ENCODE measurements at regions not wholly inside any gene's neighbourhood (a gene's known extent, or its start where the extent isn't known, plus 50 kb on each side); places are given as distances from the start of the nearest gene placed in this dataset.

DNA sequence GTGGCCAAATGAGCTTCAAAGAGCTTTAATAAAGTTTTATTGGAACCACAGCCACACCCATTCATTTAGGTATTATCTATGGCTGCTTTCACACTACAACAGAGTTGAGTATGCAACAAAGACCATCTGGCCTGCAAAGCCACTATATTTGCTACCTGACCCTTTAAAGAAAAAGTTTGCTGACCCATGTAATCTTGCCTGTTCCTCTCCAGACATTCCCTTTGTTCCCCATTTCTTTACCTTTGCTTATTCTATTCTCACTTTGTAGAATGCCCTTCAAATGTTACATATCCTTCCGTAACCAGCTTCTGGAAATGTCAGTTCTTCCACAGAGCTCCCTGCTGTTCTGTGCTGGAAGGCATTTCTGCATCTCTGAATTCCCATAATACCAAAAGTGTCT is 320.2 kb downstream of the TLE1 start:
- 91 to 100% methylated on average over 1 of the region's 1 CpG for WGBS, 2 donors (ENCODE audit: low coverage in 1 of 2)
- no peaks in the 10 kb centered on the region for H3K27me3 ChIP-seq
- H3K27ac ChIP-seq = no peak overlapping the region
- no peak for ATAC-seq
- no peaks in the 10 kb centered on the region for H3K36me3 ChIP-seq
- TF ChIP-seq EP300 (IDR thresholded peaks at IDR 0.05) (no peak), POLR2A (IDR thresholded peaks at IDR 0.05) (no peak), POLR2AphosphoS5 (IDR thresholded peaks at IDR 0.05) (no peak)
- TF ChIP-seq, protein P1, sequence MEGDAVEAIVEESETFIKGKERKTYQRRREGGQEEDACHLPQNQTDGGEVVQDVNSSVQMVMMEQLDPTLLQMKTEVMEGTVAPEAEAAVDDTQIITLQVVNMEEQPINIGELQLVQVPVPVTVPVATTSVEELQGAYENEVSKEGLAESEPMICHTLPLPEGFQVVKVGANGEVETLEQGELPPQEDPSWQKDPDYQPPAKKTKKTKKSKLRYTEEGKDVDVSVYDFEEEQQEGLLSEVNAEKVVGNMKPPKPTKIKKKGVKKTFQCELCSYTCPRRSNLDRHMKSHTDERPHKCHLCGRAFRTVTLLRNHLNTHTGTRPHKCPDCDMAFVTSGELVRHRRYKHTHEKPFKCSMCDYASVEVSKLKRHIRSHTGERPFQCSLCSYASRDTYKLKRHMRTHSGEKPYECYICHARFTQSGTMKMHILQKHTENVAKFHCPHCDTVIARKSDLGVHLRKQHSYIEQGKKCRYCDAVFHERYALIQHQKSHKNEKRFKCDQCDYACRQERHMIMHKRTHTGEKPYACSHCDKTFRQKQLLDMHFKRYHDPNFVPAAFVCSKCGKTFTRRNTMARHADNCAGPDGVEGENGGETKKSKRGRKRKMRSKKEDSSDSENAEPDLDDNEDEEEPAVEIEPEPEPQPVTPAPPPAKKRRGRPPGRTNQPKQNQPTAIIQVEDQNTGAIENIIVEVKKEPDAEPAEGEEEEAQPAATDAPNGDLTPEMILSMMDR (IDR thresholded peaks at IDR 0.05) = no peak
- H3K4me1 ChIP-seq = no peaks in the 10 kb centered on the region
- H3K9me3 ChIP-seq = peaks cover 0 to 29% (median 0%) of the 10 kb centered on the region in 3 donors
- no peak overlapping the region for H3K4me3 ChIP-seq

GRCh38 chr9:81363916-81364480 is 325.3 kb downstream of the TLE1 start:
- H3K27me3 ChIP-seq = no peaks in the 10 kb centered on the region
- H3K27ac ChIP-seq = no peak overlapping the region
- TF ChIP-seq, protein P1 (IDR thresholded peaks at IDR 0.05) = no peak
- TF ChIP-seq POLR2A (IDR thresholded peaks at IDR 0.05) (no peak), POLR2AphosphoS5 (IDR thresholded peaks at IDR 0.05) (no peak), EP300 (IDR thresholded peaks at IDR 0.05) (no peak)
- no peaks in the 10 kb centered on the region for H3K36me3 ChIP-seq
- no peak overlapping the region for H3K4me3 ChIP-seq
- no peak for ATAC-seq
- no peaks in the 10 kb centered on the region for H3K4me1 ChIP-seq
- peaks cover 0 to 33% (median 0%) of the 10 kb centered on the region in 3 donors for H3K9me3 ChIP-seq
- 85 to 93% methylated on average over 3 of the region's 6 CpGs for WGBS, 2 donors (ENCODE audit: low coverage in 1 of 2)

DNA sequence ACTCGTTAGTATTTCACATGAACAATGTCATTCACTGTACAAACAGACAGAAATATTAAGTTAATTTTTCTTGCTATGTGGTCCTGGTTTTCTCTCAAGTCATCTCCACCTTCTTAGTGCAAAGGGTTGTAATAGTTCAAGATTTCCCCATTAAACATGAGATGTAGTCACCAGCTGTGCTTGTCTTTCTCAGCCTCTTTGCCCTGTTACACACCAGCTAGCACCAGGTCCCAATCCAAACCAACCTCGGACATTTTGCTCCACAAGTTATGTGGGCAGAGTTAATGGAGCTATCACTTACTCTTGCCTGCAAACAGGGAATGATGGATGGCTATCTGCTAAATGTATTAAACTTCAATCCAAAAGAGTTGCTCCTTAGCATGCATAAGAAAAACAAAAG is 328.1 kb downstream of the TLE1 start:
- H3K27ac ChIP-seq = no peak overlapping the region

DNA sequence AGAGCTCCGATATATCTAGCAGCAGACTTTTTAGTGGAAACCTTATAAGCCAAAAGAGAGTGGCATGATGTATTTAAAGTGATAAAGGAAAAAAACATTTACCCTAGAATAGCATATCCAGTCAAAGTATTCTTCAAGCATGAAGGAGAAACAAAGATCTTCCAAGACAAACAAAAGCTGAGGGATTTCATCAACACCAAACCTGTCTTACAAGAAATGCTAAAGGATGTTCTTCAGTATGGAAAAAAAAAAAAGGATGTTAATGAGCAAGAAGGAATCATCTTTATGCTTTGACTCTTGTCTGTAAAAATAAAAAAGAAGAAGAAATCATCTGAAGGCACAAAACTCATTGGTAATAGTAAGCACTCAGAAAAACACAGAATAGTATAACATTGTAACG is 338.2 kb downstream of the TLE1 start:
- no peaks in the 10 kb centered on the region for H3K4me1 ChIP-seq
- WGBS, 2 donors (ENCODE audit: low coverage in 1 of 2) = 84 to 96% methylated on average over 2 of the region's 2 CpGs
- H3K27ac ChIP-seq = no peak overlapping the region
- H3K27me3 ChIP-seq = no peaks in the 10 kb centered on the region
- H3K9me3 ChIP-seq = no peaks in the 10 kb centered on the region
- TF ChIP-seq, protein P1 (IDR thresholded peaks at IDR 0.05) = no peak
- TF ChIP-seq POLR2AphosphoS5 (IDR thresholded peaks at IDR 0.05) (no peak), EP300 (IDR thresholded peaks at IDR 0.05) (no peak), POLR2A (IDR thresholded peaks at IDR 0.05) (no peak)
- H3K36me3 ChIP-seq = no peaks in the 10 kb centered on the region
- no peak for ATAC-seq
- H3K4me3 ChIP-seq = no peak overlapping the region

More for the DNA sequence above, 328.1 kb downstream of the TLE1 start:
- peaks cover 0 to 23% (median 0%) of the 10 kb centered on the region in 3 donors for H3K9me3 ChIP-seq
- H3K4me3 ChIP-seq = no peak overlapping the region
- no peaks in the 10 kb centered on the region for H3K36me3 ChIP-seq
- no peak for ATAC-seq
- WGBS, 2 donors (ENCODE audit: low coverage in 1 of 2) = 66 to 76% methylated on average over 2 of the region's 2 CpGs
- H3K27me3 ChIP-seq = no peaks in the 10 kb centered on the region
- TF ChIP-seq, protein P1 (IDR thresholded peaks at IDR 0.05) = no peak
- TF ChIP-seq EP300 (IDR thresholded peaks at IDR 0.05) (no peak), POLR2A (IDR thresholded peaks at IDR 0.05) (no peak), POLR2AphosphoS5 (IDR thresholded peaks at IDR 0.05) (no peak)
- no peaks in the 10 kb centered on the region for H3K4me1 ChIP-seq

DNA sequence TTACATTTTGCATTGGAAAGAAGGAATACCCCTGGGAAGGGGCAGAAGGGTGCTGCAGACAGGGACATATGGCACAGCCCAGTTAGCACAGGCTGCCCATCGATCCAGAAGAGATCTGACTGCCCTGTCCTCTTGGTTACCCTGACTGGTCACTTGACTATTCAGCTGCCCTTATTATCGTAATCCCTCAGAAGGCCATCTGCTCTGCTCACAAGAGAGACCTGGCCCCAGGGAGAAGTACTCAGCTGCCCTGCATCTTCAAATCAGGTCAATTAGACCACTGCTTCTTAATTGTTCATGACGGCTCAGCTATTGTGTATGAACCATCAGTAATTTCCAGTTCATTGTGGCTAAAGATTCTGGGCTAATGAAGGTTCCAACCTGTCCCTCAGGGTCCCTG is 345.0 kb downstream of the TLE1 start:
- 93% methylated on average over 3 of the region's 3 CpGs; no CpG with 5 or more reads in 1 of the 2 donors for whole genome bisulfite sequencing, 2 donors (ENCODE audit: low coverage in 1 of 2)
- no peak for ATAC-seq
- H3K9me3 ChIP-seq = no peaks in the 10 kb centered on the region
- H3K27me3 ChIP-seq = no peaks in the 10 kb centered on the region
- no peak overlapping the region for H3K27ac ChIP-seq
- no peak overlapping the region for H3K4me3 ChIP-seq
- no peaks in the 10 kb centered on the region for H3K36me3 ChIP-seq
- H3K4me1 ChIP-seq = no peaks in the 10 kb centered on the region
- TF ChIP-seq EP300 (IDR thresholded peaks at IDR 0.05) (no peak), POLR2AphosphoS5 (IDR thresholded peaks at IDR 0.05) (no peak), POLR2A (IDR thresholded peaks at IDR 0.05) (no peak)
